ENCODE measurements at regions not wholly inside any gene's neighbourhood (a gene's known extent, or its start where the extent isn't known, plus 50 kb on each side); places are given as distances from the start of the nearest gene placed in this dataset.

- FAIRE-seq, result no peak
Observed at GRCh38 chr4:187149229-187149945, 425.7 kb upstream of the FAT1 start.

GRCh38 chr4:187157380-187157958 lies 433.8 kb upstream of the FAT1 start:
- no peak for FAIRE-seq

- no peak for FAIRE-seq
Observed at GRCh38 chr4:187158003-187158402, 434.3 kb upstream of the FAT1 start.

GRCh38 chr4:187160486-187160885 lies 436.8 kb upstream of the FAT1 start:
- no peak for FAIRE-seq

GRCh38 chr4:187166886-187167512 lies 443.3 kb upstream of the FAT1 start:
- FAIRE-seq, result no peak

- FAIRE-seq, result no peak
Observed at GRCh38 chr4:187171706-187172339, 448.2 kb upstream of the FAT1 start.

GRCh38 chr4:187172340-187172761 lies 448.7 kb upstream of the FAT1 start:
- FAIRE-seq, result no peak

- no peak for FAIRE-seq
Observed at GRCh38 chr4:187174749-187175148, 451.1 kb upstream of the FAT1 start.

GRCh38 chr4:187175197-187175596 lies 451.5 kb upstream of the FAT1 start:
- no peak for FAIRE-seq

GRCh38 chr4:187176261-187176910 lies 452.7 kb upstream of the FAT1 start:
- FAIRE-seq, result no peak

GRCh38 chr4:187178084-187178483 lies 454.4 kb upstream of the FAT1 start:
- no peak for FAIRE-seq

GRCh38 chr4:187178587-187178986 lies 454.9 kb upstream of the FAT1 start:
- FAIRE-seq, result no peak

GRCh38 chr4:187179086-187180058 lies 455.7 kb upstream of the FAT1 start:
- no peak for FAIRE-seq

- FAIRE-seq, result no peak
Observed at GRCh38 chr4:187181054-187181453, 457.4 kb upstream of the FAT1 start.

- no peak for FAIRE-seq
Observed at GRCh38 chr4:187183346-187183745, 459.7 kb upstream of the FAT1 start.

- no peak for FAIRE-seq
Observed at GRCh38 chr4:187183826-187184225, 460.2 kb upstream of the FAT1 start.

- FAIRE-seq, result no peak
Observed at GRCh38 chr4:187184508-187184907, 460.9 kb upstream of the FAT1 start.

GRCh38 chr4:187188118-187188517 lies 464.5 kb upstream of the FAT1 start:
- FAIRE-seq, result no peak

- no peak for FAIRE-seq
Observed at GRCh38 chr4:187188741-187189140, 465.1 kb upstream of the FAT1 start.

GRCh38 chr4:187190390-187190789 lies 466.7 kb upstream of the FAT1 start:
- no peak for FAIRE-seq

- FAIRE-seq, result no peak
Observed at GRCh38 chr4:187191676-187192075, 468.0 kb upstream of the FAT1 start.

GRCh38 chr4:187192266-187192665 lies 468.6 kb upstream of the FAT1 start:
- no peak for FAIRE-seq
